Hippocampal formation (tissue), 2 donors: ENCODE measurements at regions not wholly inside any gene's neighbourhood (a gene's known extent, or its start where the extent isn't known, plus 50 kb on each side); places are given as distances from the start of the nearest gene placed in this dataset.
A peak's percentile ranks its signal among the peaks of the same experiment; 100 is the strongest.

Experiments
- DNase-seq, 2 donors: peaks; one replicate each; lab custom pipeline; 2025; lab: John Stamatoyannopoulos, UW

GRCh38 chr6:108734271-108734922, 113.8 kb upstream of the ARMC2 start:
- DNase-seq, result no peak

GRCh38 chr6:108735310-108736001, 112.8 kb upstream of the ARMC2 start:
- DNase-seq, result no peak

GRCh38 chr6:108736002-108736361, 112.2 kb upstream of the ARMC2 start:
- no peak for DNase-seq

- DNase-seq, result no peak
Observed at GRCh38 chr6:108736832-108737231, 111.4 kb upstream of the ARMC2 start.

GRCh38 chr6:108737594-108738546, 110.4 kb upstream of the ARMC2 start:
- DNase-seq, result no peak

GRCh38 chr6:108738684-108739416, 109.4 kb upstream of the ARMC2 start:
- no peak for DNase-seq

- DNase-seq, result no peak
Observed at GRCh38 chr6:108739496-108740330, 108.5 kb upstream of the ARMC2 start.

- no peak for DNase-seq
Observed at GRCh38 chr6:108741331-108741989, 106.8 kb upstream of the ARMC2 start.

GRCh38 chr6:108742041-108742440, 106.2 kb upstream of the ARMC2 start:
- DNase-seq, result no peak

- peak in 1 of 2 donors; percentile 43 for DNase-seq
Observed at GRCh38 chr6:108744244-108744972, 103.8 kb upstream of the ARMC2 start.

- no peak for DNase-seq
Observed at GRCh38 chr6:108744996-108745395, 103.2 kb upstream of the ARMC2 start.

- DNase-seq, result no peak
Observed at GRCh38 chr6:108745664-108746336, 102.4 kb upstream of the ARMC2 start.

GRCh38 chr6:108746366-108746765, 101.9 kb upstream of the ARMC2 start:
- DNase-seq, result no peak

GRCh38 chr6:108746836-108747575, 101.2 kb upstream of the ARMC2 start:
- no peak for DNase-seq

- no peak for DNase-seq
Observed at GRCh38 chr6:108748055-108748454, 100.2 kb upstream of the ARMC2 start.

- DNase-seq, result no peak
Observed at GRCh38 chr6:108748959-108749358, 99.3 kb upstream of the ARMC2 start.

GRCh38 chr6:108750801-108751200, 97.4 kb upstream of the ARMC2 start:
- no peak for DNase-seq

GRCh38 chr6:108751282-108751681, 96.9 kb upstream of the ARMC2 start:
- DNase-seq, result no peak
